ENCODE measurements at regions not wholly inside any gene's neighbourhood (a gene's known extent, or its start where the extent isn't known, plus 50 kb on each side); places are given as distances from the start of the nearest gene placed in this dataset.

GRCh38 chr16:51210087-51210486, 59.0 kb upstream of the SALL1 start:
- no peak for TF ChIP-seq CTCF (IDR thresholded peaks at IDR 0.05)
- no peak for TF ChIP-seq POLR2AphosphoS5 (IDR thresholded peaks at IDR 0.05)

All from breast epithelium (tissue), 3 donors.